GM12878 (cell line): ENCODE measurements at regions not wholly inside any gene's neighbourhood (a gene's known extent, or its start where the extent isn't known, plus 50 kb on each side); places are given as distances from the start of the nearest gene placed in this dataset.

ENCODE experiments used
- ATAC-seq: fragments of 200-7000 bp; cut with Tn5 transposase; 3 replicates; pipeline ENCODE4 v1.9.1; 2020; ENCODE audit warnings: mild to moderate bottlenecking, moderate library complexity
- BruUV-seq: library from RNA; stranded (reverse); fragments of 400-500 nt; replicated peaks from 2 replicates; lab custom pipeline; 2021; lab: Mats Ljungman, UMichigan
- CTCF ChIA-PET: fragments of 300-600 bp; sonication (Branson Sonifier 250); formaldehyde crosslinking; extraction: SDS; loops from one replicate; lab custom pipeline; 2021; ENCODE audit warnings: inconsistent platforms; lab: Yijun Ruan, JAX
- POLR2A ChIA-PET: fragments of 350-600 bp; formaldehyde crosslinking; extraction: SDS; loops from one replicate; lab custom pipeline; 2021; ENCODE audit warnings: inconsistent platforms; lab: Charles Lee
- RAD21 ChIA-PET: fragments of 300-600 bp; sonication (Branson Sonifier 250); formaldehyde crosslinking; loops from one replicate; lab custom pipeline; 2023; ENCODE audit warnings: antibody characterized with exemption; ENCODE audit not compliant: unreplicated experiment; lab: Charles Lee
- SMC1A ChIA-PET: fragments of 300-600 bp; sonication (Branson Sonifier 250); formaldehyde crosslinking; loops from one replicate; lab custom pipeline; 2023; ENCODE audit not compliant: unreplicated experiment, uncharacterized antibody; lab: Charles Lee
- DNase-seq: peaks from one replicate; pipeline ENCODE4 v3.0.0-alpha.2; 2011; ENCODE audit warnings: low read depth, low spot score
- FAIRE-seq: peaks from 3 replicates; lab custom pipeline; 2011; peaks lifted over from hg19 to GRCh38; lab: Jason Lieb, UNC
- H2AFZ ChIP-seq: 2 replicates; pipeline ENCODE4 v1.6.0; 2011; ENCODE audit warnings: low read depth, low read length, control low read depth; ENCODE audit not compliant: control insufficient read depth
- H3K27ac ChIP-seq: 2 replicates; pipeline ENCODE4 v1.5.1; 2011; ENCODE audit warnings: control low read depth; ENCODE audit not compliant: control insufficient read depth, insufficient read depth
- H3K27me3 ChIP-seq, 2 experiments: replicated peaks in 1 of 2; 2 replicates each; pipeline versions ENCODE4 v1.6.0 to v1.6.1; 2011; ENCODE audit warnings: low read length in 1 of 2; ENCODE audit not compliant: control insufficient read depth in 2 of 2, insufficient read depth in 2 of 2
- H3K36me3 ChIP-seq, 2 experiments: 2 replicates each; pipeline ENCODE4 v1.5.1; 2011; ENCODE audit warnings: low read length in 1 of 2; ENCODE audit not compliant: control insufficient read depth in 2 of 2, insufficient read depth in 2 of 2
- H3K4me1 ChIP-seq: 2 replicates; pipeline ENCODE4 v1.6.1; 2011; ENCODE audit warnings: mild to moderate bottlenecking, low read length, moderate library complexity, mixed read lengths; ENCODE audit not compliant: control insufficient read depth, insufficient read depth
- H3K4me2 ChIP-seq: 2 replicates; pipeline ENCODE4 v1.6.0; 2011; ENCODE audit warnings: control low read depth; ENCODE audit not compliant: control insufficient read depth, insufficient read depth
- H3K4me3 ChIP-seq: fragments of 200-600 bp; sonication (generic); 2 replicates; pipeline ENCODE4 v1.5.1; 2016
- H3K79me2 ChIP-seq: 2 replicates; pipeline ENCODE4 v1.6.0; 2011; ENCODE audit warnings: low read length; ENCODE audit not compliant: control insufficient read depth, insufficient read depth
- H3K9ac ChIP-seq: 2 replicates; pipeline ENCODE4 v1.8.0; 2011; ENCODE audit warnings: low read length, control low read depth, mixed read lengths; ENCODE audit not compliant: control insufficient read depth, insufficient read depth
- H3K9me3 ChIP-seq: replicated peaks from 3 replicates; pipeline ENCODE4 v1.5.1; 2011; ENCODE audit warnings: mild to moderate bottlenecking, low read length; ENCODE audit not compliant: control insufficient read depth, insufficient read depth
- H4K20me1 ChIP-seq: 2 replicates; pipeline ENCODE4 v1.6.0; 2011; ENCODE audit not compliant: control insufficient read depth, insufficient read depth
- ATF7 ChIP-seq: fragments of 450-650 bp; IDR thresholded peaks from 2 replicates; pipeline ENCODE4 v1.6.1; 2016; ENCODE audit warnings: low read depth, mild to moderate bottlenecking
- BCL11A ChIP-seq: IDR thresholded peaks from 2 replicates; pipeline ENCODE4 v1.6.1; 2011; ENCODE audit warnings: low read depth, low read length
- CBX5 ChIP-seq: sonication (generic); IDR thresholded peaks from 2 replicates; pipeline ENCODE4 v1.6.1; 2016; ENCODE audit warnings: low read depth, moderate library complexity, mild to moderate bottlenecking, inconsistent platforms
- E2F4 ChIP-seq: IDR thresholded peaks from 2 replicates; pipeline ENCODE4 v1.6.1; 2012; ENCODE audit warnings: low read depth, low read length, improper control_type of control experiment
- E4F1 ChIP-seq: fragments of 450-650 bp; IDR thresholded peaks from 2 replicates; pipeline ENCODE4 v1.6.1; 2018; ENCODE audit warnings: borderline replicate concordance, mild to moderate bottlenecking; ENCODE audit not compliant: partially characterized antibody
- EGR1 ChIP-seq, 2 experiments: IDR thresholded peaks; 1 replicate in 1 of 2; 2 replicates in 1 of 2; pipeline ENCODE4 v1.6.1; 2011 to 2012; ENCODE audit warnings: low read depth in 2 of 2, low read length in 2 of 2, borderline replicate concordance in 1 of 2, mild to moderate bottlenecking in 1 of 2, moderate library complexity in 1 of 2
- ETV6 ChIP-seq, 2 experiments: fragments of 450-650 bp in 1 of 2; IDR thresholded peaks in 1 of 2; conservative IDR thresholded peaks in 1 of 2; 2 replicates each; pipeline ENCODE4 v1.6.1; 2014; ENCODE audit warnings: antibody characterized with exemption in 1 of 2, borderline replicate concordance in 1 of 2, low read depth in 1 of 2, mild to moderate bottlenecking in 1 of 2, moderate library complexity in 1 of 2
- MEF2B ChIP-seq: fragments of 450-650 bp; IDR thresholded peaks from 2 replicates; pipeline ENCODE4 v1.6.1; 2018; ENCODE audit warnings: mild to moderate bottlenecking, moderate library complexity; ENCODE audit not compliant: partially characterized antibody, poor library complexity, severe bottlenecking
- MTA3 ChIP-seq: IDR thresholded peaks from 2 replicates; pipeline ENCODE4 v1.6.1; 2012; ENCODE audit warnings: low read length, inconsistent platforms, borderline replicate concordance
- PAX8 ChIP-seq: fragments of 450-650 bp; IDR thresholded peaks from 2 replicates; pipeline ENCODE4 v1.6.1; 2017; ENCODE audit warnings: mild to moderate bottlenecking, moderate library complexity
- RAD21 ChIP-seq: IDR thresholded peaks from 2 replicates; pipeline ENCODE4 v1.6.1; 2011; ENCODE audit warnings: mild to moderate bottlenecking, low read depth, low read length, moderate library complexity; ENCODE audit not compliant: insufficient read depth
- SMARCA5 ChIP-seq: fragments of 450-650 bp; IDR thresholded peaks from 2 replicates; pipeline ENCODE4 v1.6.1; 2017; ENCODE audit warnings: mild to moderate bottlenecking
- SREBF1 ChIP-seq: IDR thresholded peaks from 2 replicates; pipeline ENCODE4 v1.6.1; 2012; ENCODE audit warnings: mild to moderate bottlenecking, low read length
- YBX1 ChIP-seq: fragments of 450-650 bp; IDR thresholded peaks from 2 replicates; pipeline ENCODE4 v1.6.1; 2016; ENCODE audit warnings: antibody characterized with exemption
- ZBED1 ChIP-seq: IDR thresholded peaks from 2 replicates; pipeline ENCODE4 v1.6.1; 2016; ENCODE audit warnings: borderline replicate concordance
- WGBS: methylation state at CpG from one replicate; pipeline ENCODE4 v1.1.6; 2016; ENCODE audit warnings: low lambda C conversion rate; ENCODE audit not compliant: insufficient replicate concordance, insufficient coverage; ENCODE audit errors: missing lambda C conversion rate; 5-methylcytosine and 5-hydroxymethylcytosine counted together
- in situ Hi-C: fragments of 300-500 bp; cut with MboI; formaldehyde crosslinking; loops from 9 replicates; pipeline ENCODE4 v1.14.3; 2018; ENCODE audit warnings: mixed read lengths
- intact Hi-C: fragments of 100-400 bp; cut with micrococcal nuclease; formaldehyde crosslinking; loops from one replicate; pipeline ENCODE4 v1.14.2; 2022; ENCODE audit not compliant: unreplicated experiment
- TF ChIP-seq, protein P1 (sequence below): fragments of 450-650 bp; conservative IDR thresholded peaks from 2 replicates; pipeline ENCODE4 v1.6.1; 2017; ENCODE audit warnings: mild to moderate bottlenecking, moderate library complexity
- TF ChIP-seq, protein P2 (sequence below): fragments of 450-650 bp; IDR thresholded peaks from 2 replicates; pipeline ENCODE4 v1.6.1; 2017; ENCODE audit warnings: antibody characterized with exemption, mild to moderate bottlenecking, moderate library complexity

- ATAC-seq, result no peak
- Histone ChIP-seq H3K9me3 (no peaks in the 10 kb centered on the region), H3K36me3 (no peaks in the 10 kb centered on the region), H4K20me1 (no peaks in the 10 kb centered on the region), H3K4me3 (no peak overlapping the region), H3K9ac (no peak overlapping the region), H3K27ac (no peak overlapping the region), H3K4me2 (no peak overlapping the region), H3K27me3 (no peaks in the 10 kb centered on the region), H2AFZ (no peak overlapping the region), H3K4me1 (no peaks in the 10 kb centered on the region), H3K79me2 (no peaks in the 10 kb centered on the region)
- no peak for FAIRE-seq
- CTCF ChIA-PET, result no interaction called here
- TF ChIP-seq, protein P1, sequence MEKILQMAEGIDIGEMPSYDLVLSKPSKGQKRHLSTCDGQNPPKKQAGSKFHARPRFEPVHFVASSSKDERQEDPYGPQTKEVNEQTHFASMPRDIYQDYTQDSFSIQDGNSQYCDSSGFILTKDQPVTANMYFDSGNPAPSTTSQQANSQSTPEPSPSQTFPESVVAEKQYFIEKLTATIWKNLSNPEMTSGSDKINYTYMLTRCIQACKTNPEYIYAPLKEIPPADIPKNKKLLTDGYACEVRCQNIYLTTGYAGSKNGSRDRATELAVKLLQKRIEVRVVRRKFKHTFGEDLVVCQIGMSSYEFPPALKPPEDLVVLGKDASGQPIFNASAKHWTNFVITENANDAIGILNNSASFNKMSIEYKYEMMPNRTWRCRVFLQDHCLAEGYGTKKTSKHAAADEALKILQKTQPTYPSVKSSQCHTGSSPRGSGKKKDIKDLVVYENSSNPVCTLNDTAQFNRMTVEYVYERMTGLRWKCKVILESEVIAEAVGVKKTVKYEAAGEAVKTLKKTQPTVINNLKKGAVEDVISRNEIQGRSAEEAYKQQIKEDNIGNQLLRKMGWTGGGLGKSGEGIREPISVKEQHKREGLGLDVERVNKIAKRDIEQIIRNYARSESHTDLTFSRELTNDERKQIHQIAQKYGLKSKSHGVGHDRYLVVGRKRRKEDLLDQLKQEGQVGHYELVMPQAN, result no peak
- TF ChIP-seq, protein P2, sequence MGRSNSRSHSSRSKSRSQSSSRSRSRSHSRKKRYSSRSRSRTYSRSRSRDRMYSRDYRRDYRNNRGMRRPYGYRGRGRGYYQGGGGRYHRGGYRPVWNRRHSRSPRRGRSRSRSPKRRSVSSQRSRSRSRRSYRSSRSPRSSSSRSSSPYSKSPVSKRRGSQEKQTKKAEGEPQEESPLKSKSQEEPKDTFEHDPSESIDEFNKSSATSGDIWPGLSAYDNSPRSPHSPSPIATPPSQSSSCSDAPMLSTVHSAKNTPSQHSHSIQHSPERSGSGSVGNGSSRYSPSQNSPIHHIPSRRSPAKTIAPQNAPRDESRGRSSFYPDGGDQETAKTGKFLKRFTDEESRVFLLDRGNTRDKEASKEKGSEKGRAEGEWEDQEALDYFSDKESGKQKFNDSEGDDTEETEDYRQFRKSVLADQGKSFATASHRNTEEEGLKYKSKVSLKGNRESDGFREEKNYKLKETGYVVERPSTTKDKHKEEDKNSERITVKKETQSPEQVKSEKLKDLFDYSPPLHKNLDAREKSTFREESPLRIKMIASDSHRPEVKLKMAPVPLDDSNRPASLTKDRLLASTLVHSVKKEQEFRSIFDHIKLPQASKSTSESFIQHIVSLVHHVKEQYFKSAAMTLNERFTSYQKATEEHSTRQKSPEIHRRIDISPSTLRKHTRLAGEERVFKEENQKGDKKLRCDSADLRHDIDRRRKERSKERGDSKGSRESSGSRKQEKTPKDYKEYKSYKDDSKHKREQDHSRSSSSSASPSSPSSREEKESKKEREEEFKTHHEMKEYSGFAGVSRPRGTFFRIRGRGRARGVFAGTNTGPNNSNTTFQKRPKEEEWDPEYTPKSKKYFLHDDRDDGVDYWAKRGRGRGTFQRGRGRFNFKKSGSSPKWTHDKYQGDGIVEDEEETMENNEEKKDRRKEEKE, result no peak
- TF ChIP-seq E4F1 (no peak), ATF7 (no peak), CBX5 (no peak), YBX1 (no peak), E2F4 (no peak), MTA3 (no peak), MEF2B (no peak), RAD21 (no peak), ZBED1 (no peak), SREBF1 (no peak), EGR1 (IDR thresholded peaks at IDR 0.05; ENCODE audit: borderline replicate concordance in 1 of 2, low read depth in 2 of 2, low read length in 2 of 2) (no peak), ETV6 (conservative IDR thresholded peaks at IDR 0.05 in 1 of 2, IDR thresholded peaks at IDR 0.05 in 1 of 2; ENCODE audit: borderline replicate concordance in 1 of 2, low read depth in 1 of 2) (no peak), SMARCA5 (no peak), BCL11A (no peak), PAX8 (no peak)
- intact Hi-C loops, result no loop called here
- DNase-seq, result no peak
- POLR2A ChIA-PET, result no interaction called here
- 29% methylated on average over 6 of the region's 6 CpGs for WGBS
- in situ Hi-C loops, result no loop called here
- RAD21 ChIA-PET, result no interaction called here
- SMC1A ChIA-PET, result no interaction called here
- BruUV-seq, result no TSS peak
Measured at GRCh38 chr9:16182784-16183183, 629.9 kb downstream of the CCDC171 start.
